ENCODE measurements at regions not wholly inside any gene's neighbourhood (a gene's known extent, or its start where the extent isn't known, plus 50 kb on each side); places are given as distances from the start of the nearest gene placed in this dataset.

DNA sequence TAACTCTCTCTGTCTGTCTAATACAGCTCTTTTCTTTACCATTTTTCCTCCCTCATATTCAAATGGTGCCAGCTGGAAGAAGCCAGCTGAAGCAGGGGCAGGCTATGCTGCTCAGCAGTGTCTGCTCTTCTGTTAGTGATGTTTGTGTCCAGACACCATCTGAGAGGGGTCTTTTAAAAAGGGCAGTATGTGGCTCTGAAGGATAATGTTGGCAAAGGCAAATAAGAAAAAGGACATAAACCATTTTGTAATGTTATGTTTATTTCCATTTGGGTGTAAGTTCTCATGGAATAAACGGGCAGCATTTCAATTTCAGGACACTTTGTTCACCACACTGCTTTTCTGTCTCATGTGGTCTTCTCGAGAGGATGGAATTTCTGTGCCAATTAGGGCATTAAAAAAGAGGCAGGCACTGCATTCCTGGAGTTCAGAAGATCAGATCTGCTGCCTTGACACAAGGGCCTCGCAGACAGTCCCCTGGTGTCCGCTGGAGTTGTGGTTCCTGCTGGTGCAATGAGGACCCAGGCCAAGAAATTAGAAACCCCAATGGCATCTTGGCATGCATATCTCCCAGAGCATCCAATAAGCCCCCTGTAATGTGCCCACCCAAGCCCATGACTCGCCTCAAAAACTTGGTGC, 109.0 kb upstream of the ELMO1 start:
- H3K36me3 ChIP-seq, result no peaks in the 10 kb centered on the region
- H3K27me3 ChIP-seq, result no peaks in the 10 kb centered on the region
- no peak overlapping the region for H3K27ac ChIP-seq
- no peak for DNase-seq (ENCODE audit: extremely low spot score in 2 of 2)
- intact Hi-C loops (cut with DNase I), result no loop called here
- no peak overlapping the region for H3K4me3 ChIP-seq
- no peaks in the 10 kb centered on the region for H3K4me1 ChIP-seq
- H3K9me3 ChIP-seq, result no peaks in the 10 kb centered on the region
- TF ChIP-seq, protein P1, sequence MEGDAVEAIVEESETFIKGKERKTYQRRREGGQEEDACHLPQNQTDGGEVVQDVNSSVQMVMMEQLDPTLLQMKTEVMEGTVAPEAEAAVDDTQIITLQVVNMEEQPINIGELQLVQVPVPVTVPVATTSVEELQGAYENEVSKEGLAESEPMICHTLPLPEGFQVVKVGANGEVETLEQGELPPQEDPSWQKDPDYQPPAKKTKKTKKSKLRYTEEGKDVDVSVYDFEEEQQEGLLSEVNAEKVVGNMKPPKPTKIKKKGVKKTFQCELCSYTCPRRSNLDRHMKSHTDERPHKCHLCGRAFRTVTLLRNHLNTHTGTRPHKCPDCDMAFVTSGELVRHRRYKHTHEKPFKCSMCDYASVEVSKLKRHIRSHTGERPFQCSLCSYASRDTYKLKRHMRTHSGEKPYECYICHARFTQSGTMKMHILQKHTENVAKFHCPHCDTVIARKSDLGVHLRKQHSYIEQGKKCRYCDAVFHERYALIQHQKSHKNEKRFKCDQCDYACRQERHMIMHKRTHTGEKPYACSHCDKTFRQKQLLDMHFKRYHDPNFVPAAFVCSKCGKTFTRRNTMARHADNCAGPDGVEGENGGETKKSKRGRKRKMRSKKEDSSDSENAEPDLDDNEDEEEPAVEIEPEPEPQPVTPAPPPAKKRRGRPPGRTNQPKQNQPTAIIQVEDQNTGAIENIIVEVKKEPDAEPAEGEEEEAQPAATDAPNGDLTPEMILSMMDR (IDR thresholded peaks at IDR 0.05), result no peak
- TF ChIP-seq POLR2A (IDR thresholded peaks at IDR 0.05), result no peak
- TF ChIP-seq POLR2AphosphoS5 (IDR thresholded peaks at IDR 0.05; ENCODE audit: insufficient read depth in 1 of 2, low read depth in 1 of 2), result no peak

DNA sequence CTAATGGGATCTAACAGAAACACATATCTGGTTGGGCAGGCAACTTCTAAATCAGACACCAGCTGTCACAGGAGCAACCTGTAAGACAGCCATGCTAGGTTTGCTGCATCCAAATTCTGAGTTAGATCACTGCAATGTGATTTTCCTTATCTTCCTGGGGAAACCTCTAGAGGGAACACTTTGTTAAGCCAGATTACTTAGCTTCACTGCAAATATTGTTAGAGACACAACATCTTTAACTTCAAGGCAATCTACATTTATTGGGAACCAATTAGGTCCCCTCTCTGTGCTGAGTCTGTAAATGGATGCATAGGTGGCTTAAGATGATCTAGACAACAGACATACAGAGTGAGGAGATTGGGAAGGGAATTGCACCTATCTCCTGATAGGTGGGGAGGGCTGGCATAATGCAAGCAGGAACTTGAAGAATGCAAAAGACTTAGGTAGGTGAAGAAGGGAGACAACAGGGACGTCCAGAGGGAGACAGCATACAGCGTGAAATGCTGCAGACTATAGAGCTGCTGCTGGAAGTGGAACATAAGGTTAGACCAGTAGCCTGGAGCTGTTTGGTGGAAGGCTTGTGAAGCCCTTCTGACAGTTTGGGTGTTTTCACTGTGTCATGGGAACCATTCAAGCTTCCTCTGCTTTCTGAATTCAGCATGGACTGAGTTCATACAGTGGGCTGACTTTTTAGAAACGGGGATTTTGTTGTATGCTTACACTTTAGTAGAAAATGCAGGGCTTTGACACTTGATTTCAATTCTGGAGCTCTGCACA, 109.8 kb upstream of the ELMO1 start:
- Histone ChIP-seq H3K27ac (no peak overlapping the region), H3K9me3 (no peaks in the 10 kb centered on the region), H3K4me1 (no peaks in the 10 kb centered on the region), H3K27me3 (no peaks in the 10 kb centered on the region), H3K36me3 (no peaks in the 10 kb centered on the region), H3K4me3 (no peak overlapping the region)
- intact Hi-C loops (cut with DNase I), result no loop called here
- DNase-seq (ENCODE audit: extremely low spot score in 2 of 2), result no peak
- no peak for TF ChIP-seq POLR2AphosphoS5 (IDR thresholded peaks at IDR 0.05; ENCODE audit: insufficient read depth in 1 of 2, low read depth in 1 of 2)
- TF ChIP-seq, protein P1 (IDR thresholded peaks at IDR 0.05), result no peak
- TF ChIP-seq POLR2A (IDR thresholded peaks at IDR 0.05), result no peak

DNA sequence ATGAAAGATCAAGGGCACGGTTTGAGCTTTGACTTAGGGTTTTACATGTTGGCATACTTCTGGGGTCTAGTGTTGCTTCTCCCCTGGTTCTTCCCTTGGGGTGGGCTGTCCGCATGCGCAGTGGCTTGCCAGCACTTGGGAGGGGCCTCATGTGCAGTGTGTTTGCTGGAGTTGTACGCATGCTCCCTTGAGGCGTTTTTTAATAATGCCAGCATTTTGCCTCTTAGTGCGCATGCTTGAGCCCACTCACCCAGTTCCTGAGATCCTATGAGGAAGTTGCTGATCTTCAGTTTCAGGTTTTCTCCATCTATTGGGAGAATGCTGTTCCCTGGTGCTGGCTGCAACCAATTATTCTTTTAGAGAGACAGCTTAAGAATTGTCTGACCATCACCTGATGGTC, 113.4 kb upstream of the GPR141 start:
- intact Hi-C loops (cut with DNase I), result no loop called here
- Histone ChIP-seq H3K36me3 (no peaks in the 10 kb centered on the region), H3K27ac (no peak overlapping the region), H3K9me3 (no peaks in the 10 kb centered on the region), H3K4me1 (no peaks in the 10 kb centered on the region), H3K4me3 (no peak overlapping the region), H3K27me3 (no peaks in the 10 kb centered on the region)
- DNase-seq (ENCODE audit: extremely low spot score in 2 of 2), result no peak
- TF ChIP-seq POLR2A (IDR thresholded peaks at IDR 0.05) (no peak), POLR2AphosphoS5 (IDR thresholded peaks at IDR 0.05; ENCODE audit: insufficient read depth in 1 of 2, low read depth in 1 of 2) (no peak)
- TF ChIP-seq, protein P1 (IDR thresholded peaks at IDR 0.05), result no peak

DNA sequence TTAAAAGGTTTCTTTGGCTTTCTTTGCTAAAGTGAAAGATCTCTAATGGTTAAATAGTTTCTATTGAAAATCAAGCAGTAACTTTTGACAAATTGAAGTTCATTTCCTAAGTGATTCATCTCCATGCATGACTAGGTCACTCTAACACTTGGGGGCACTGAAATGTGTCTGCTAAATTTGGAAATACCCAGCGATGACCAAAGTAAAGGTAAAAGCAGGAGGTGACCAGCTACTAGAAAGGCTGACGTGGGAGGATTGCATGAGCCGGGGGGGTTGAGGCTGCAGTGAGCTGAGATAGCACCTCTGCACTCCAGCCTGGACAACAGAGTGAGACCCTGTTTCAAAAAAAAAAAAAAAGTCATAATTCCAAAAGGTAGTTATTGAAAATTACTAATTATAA, 111.8 kb upstream of the GPR141 start:
- TF ChIP-seq, protein P1 (IDR thresholded peaks at IDR 0.05), result no peak
- TF ChIP-seq POLR2AphosphoS5 (IDR thresholded peaks at IDR 0.05; ENCODE audit: insufficient read depth in 1 of 2, low read depth in 1 of 2), result no peak
- no peak for TF ChIP-seq POLR2A (IDR thresholded peaks at IDR 0.05)
- intact Hi-C loops (cut with DNase I), result no loop called here
- no peaks in the 10 kb centered on the region for H3K9me3 ChIP-seq

DNA sequence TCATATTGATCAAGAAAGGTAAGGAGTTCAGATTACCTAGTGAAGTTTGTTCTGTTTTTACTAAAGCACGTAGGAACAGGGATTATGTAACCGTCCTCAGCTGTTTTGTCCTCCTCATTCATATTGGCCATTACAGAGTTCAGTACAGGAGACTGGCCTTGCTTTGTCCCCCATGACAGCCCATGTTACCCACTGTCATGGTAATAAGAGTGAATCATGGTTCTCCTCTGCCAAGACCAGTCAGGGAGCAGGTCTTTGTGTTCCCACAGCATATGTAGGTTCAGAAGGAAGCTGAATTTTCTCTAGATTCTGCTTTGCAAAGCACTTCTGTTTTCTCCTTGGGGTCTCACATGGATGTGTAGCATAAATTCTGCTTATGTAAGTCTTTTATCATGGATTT, 106.2 kb upstream of the GPR141 start:
- TF ChIP-seq, protein P1 (IDR thresholded peaks at IDR 0.05), result no peak
- TF ChIP-seq POLR2AphosphoS5 (IDR thresholded peaks at IDR 0.05; ENCODE audit: insufficient read depth in 1 of 2, low read depth in 1 of 2) (no peak), POLR2A (IDR thresholded peaks at IDR 0.05) (no peak)
- no peak overlapping the region for H3K27ac ChIP-seq
- no peak for DNase-seq (ENCODE audit: extremely low spot score in 2 of 2)
- H3K27me3 ChIP-seq, result no peaks in the 10 kb centered on the region
- no peaks in the 10 kb centered on the region for H3K4me1 ChIP-seq
- H3K4me3 ChIP-seq, result no peak overlapping the region
- no peaks in the 10 kb centered on the region for H3K36me3 ChIP-seq
- intact Hi-C loops (cut with DNase I), result no loop called here
- no peaks in the 10 kb centered on the region for H3K9me3 ChIP-seq

More for the DNA sequence above, 111.8 kb upstream of the GPR141 start:
- no peaks in the 10 kb centered on the region for H3K4me1 ChIP-seq
- H3K27ac ChIP-seq, result no peak overlapping the region
- no peaks in the 10 kb centered on the region for H3K36me3 ChIP-seq
- H3K4me3 ChIP-seq, result no peak overlapping the region
- H3K27me3 ChIP-seq, result no peaks in the 10 kb centered on the region
- no peak for DNase-seq (ENCODE audit: extremely low spot score in 2 of 2)

Data from vagina (tissue), 2 donors.